ENCODE measurements at regions not wholly inside any gene's neighbourhood (a gene's known extent, or its start where the extent isn't known, plus 50 kb on each side); places are given as distances from the start of the nearest gene placed in this dataset.

DNA sequence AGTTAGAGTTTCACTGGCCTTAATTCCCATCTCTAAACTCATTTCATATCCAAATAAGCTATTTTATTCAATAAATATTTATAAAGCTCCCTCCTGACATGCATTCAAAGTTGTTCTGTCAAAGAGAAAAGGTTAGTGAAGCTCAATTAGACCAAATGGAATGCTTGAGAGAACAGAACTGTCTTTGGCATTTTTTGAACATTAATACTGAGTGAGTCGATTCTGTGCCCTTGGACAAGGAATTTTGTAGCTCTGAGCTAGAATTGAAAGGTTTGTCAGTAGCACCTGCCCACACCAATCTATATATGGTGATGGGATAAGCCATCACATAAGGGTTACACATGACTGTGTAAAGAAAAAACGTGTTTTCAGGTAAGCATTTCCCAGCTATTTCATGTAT lies 631.2 kb upstream of the CCNG1 start:
- TF ChIP-seq FOSL2 (IDR thresholded peaks at IDR 0.05; ENCODE audit: borderline replicate concordance, low read depth), result no peak
- TF ChIP-seq CTCF (IDR thresholded peaks at IDR 0.05), result no peak
- TF ChIP-seq EP300 (IDR thresholded peaks at IDR 0.05; ENCODE audit: borderline replicate concordance in 1 of 2, low read depth in 1 of 2, low read length in 1 of 2), result no peak
- no peak for TF ChIP-seq USF2 (IDR thresholded peaks at IDR 0.05; ENCODE audit: borderline replicate concordance, low read depth, low read length)
- no peak for TF ChIP-seq ELF1 (IDR thresholded peaks at IDR 0.05)
- TF ChIP-seq EZH2phosphoT487 (IDR thresholded peaks at IDR 0.05; ENCODE audit: borderline replicate concordance, low read depth), result no peak
- TF ChIP-seq GATA2 (CRISPR knock-in tag; IDR thresholded peaks at IDR 0.05), result no peak
- no peak for TF ChIP-seq YY1 (IDR thresholded peaks at IDR 0.05; ENCODE audit: low read depth)
- no peak for TF ChIP-seq SMC3 (IDR thresholded peaks at IDR 0.05; ENCODE audit: low read depth, low read length)
- no peak for TF ChIP-seq RFX5 (IDR thresholded peaks at IDR 0.05; ENCODE audit: low read length)

All from SK-N-SH (cell line).